ENCODE measurements at regions not wholly inside any gene's neighbourhood (a gene's known extent, or its start where the extent isn't known, plus 50 kb on each side); places are given as distances from the start of the nearest gene placed in this dataset.

GRCh38 chr6:67986694-67987232, 648.3 kb upstream of the ADGRB3 start:
- Histone ChIP-seq H3K27ac (no peak overlapping the region), H3K27me3 (replicated peaks) (no peaks in the 10 kb centered on the region), H3K36me3 (replicated peaks) (no peaks in the 10 kb centered on the region), H3K4me3 (ENCODE audit: low read depth, low read length) (no peak overlapping the region)
- no peak for DNase-seq
- TF ChIP-seq, protein P1, sequence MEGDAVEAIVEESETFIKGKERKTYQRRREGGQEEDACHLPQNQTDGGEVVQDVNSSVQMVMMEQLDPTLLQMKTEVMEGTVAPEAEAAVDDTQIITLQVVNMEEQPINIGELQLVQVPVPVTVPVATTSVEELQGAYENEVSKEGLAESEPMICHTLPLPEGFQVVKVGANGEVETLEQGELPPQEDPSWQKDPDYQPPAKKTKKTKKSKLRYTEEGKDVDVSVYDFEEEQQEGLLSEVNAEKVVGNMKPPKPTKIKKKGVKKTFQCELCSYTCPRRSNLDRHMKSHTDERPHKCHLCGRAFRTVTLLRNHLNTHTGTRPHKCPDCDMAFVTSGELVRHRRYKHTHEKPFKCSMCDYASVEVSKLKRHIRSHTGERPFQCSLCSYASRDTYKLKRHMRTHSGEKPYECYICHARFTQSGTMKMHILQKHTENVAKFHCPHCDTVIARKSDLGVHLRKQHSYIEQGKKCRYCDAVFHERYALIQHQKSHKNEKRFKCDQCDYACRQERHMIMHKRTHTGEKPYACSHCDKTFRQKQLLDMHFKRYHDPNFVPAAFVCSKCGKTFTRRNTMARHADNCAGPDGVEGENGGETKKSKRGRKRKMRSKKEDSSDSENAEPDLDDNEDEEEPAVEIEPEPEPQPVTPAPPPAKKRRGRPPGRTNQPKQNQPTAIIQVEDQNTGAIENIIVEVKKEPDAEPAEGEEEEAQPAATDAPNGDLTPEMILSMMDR (IDR thresholded peaks at IDR 0.05; ENCODE audit: low read depth, low read length, missing control alignments) = no peak
- in situ Hi-C loops (cut with HindIII; ENCODE audit: low pct_ligation_motif_present, low sequenced_read_pairs) = no loop called here

DNA sequence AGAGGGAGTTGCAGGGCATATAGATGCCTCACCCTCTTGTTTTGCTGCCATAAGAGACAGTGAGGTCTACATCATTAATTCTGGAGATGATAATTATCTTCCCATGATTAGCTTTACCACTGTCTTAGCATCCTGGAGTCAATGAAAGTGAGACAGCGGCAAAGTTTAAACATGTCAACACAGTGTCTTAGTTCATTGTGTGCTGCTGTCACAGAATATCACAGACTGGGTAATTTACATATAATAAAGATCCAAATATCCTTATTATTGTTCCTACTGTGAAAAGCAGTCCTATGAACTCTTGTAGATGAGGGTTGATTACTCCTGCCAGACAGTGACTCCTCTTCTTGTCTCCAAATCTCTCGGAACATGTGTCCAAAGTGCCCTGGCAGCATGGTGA, 658.6 kb upstream of the ADGRB3 start:
- Histone ChIP-seq H3K27ac (no peak overlapping the region), H3K27me3 (replicated peaks) (no peaks in the 10 kb centered on the region), H3K36me3 (replicated peaks) (no peaks in the 10 kb centered on the region), H3K4me3 (ENCODE audit: low read depth, low read length) (no peak overlapping the region)
- in situ Hi-C loops (cut with HindIII; ENCODE audit: low pct_ligation_motif_present, low sequenced_read_pairs) = no loop called here
- no peak for DNase-seq
- TF ChIP-seq, protein P1 (IDR thresholded peaks at IDR 0.05; ENCODE audit: low read depth, low read length, missing control alignments) = no peak

- Histone ChIP-seq H3K36me3 (replicated peaks) (no peaks in the 10 kb centered on the region), H3K27ac (no peak overlapping the region), H3K27me3 (replicated peaks) (no peaks in the 10 kb centered on the region), H3K4me3 (ENCODE audit: low read depth, low read length) (no peak overlapping the region)
- TF ChIP-seq, protein P1 (IDR thresholded peaks at IDR 0.05; ENCODE audit: low read depth, low read length, missing control alignments) = no peak
- no peak for DNase-seq
- in situ Hi-C loops (cut with HindIII; ENCODE audit: low pct_ligation_motif_present, low sequenced_read_pairs) = no loop called here
Observed at GRCh38 chr6:67974931-67975330, 660.2 kb upstream of the ADGRB3 start.

DNA sequence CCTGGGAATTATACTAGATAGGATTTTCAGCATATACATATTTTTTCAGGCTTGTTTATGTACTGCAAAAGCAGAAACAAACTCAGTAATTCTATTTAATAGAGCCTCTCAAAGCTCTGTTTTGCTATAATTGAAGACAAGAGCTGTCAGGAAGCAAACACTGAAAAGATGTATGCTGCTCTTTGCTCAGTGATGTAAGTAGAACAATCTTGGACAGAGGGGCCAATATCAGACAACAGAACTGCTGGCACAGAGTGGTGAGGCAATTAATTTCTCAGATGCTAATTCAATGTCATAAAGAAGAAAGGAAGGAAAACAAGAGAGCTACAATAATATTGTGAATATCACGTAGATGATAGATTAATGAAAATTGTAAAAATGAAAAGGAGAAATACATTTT, 663.3 kb upstream of the ADGRB3 start:
- in situ Hi-C loops (cut with HindIII; ENCODE audit: low pct_ligation_motif_present, low sequenced_read_pairs) = no loop called here
- no peak for DNase-seq
- Histone ChIP-seq H3K4me3 (ENCODE audit: low read depth, low read length) (no peak overlapping the region), H3K36me3 (replicated peaks) (no peaks in the 10 kb centered on the region), H3K27ac (no peak overlapping the region), H3K27me3 (replicated peaks) (no peaks in the 10 kb centered on the region)
- TF ChIP-seq, protein P1 (IDR thresholded peaks at IDR 0.05; ENCODE audit: low read depth, low read length, missing control alignments) = no peak

- Histone ChIP-seq H3K27ac (no peak overlapping the region), H3K4me3 (ENCODE audit: low read depth, low read length) (no peak overlapping the region), H3K27me3 (replicated peaks) (no peaks in the 10 kb centered on the region), H3K36me3 (replicated peaks) (no peaks in the 10 kb centered on the region)
- in situ Hi-C loops (cut with HindIII; ENCODE audit: low pct_ligation_motif_present, low sequenced_read_pairs) = no loop called here
- TF ChIP-seq, protein P1 (IDR thresholded peaks at IDR 0.05; ENCODE audit: low read depth, low read length, missing control alignments) = no peak
- no peak for DNase-seq
Observed at GRCh38 chr6:67966830-67967229, 668.3 kb upstream of the ADGRB3 start.

- H3K4me3 ChIP-seq (ENCODE audit: low read depth, low read length) = no peak overlapping the region
- TF ChIP-seq, protein P1 (IDR thresholded peaks at IDR 0.05; ENCODE audit: low read depth, low read length, missing control alignments) = no peak
- no peaks in the 10 kb centered on the region for H3K27me3 ChIP-seq (replicated peaks)
- in situ Hi-C loops (cut with HindIII; ENCODE audit: low pct_ligation_motif_present, low sequenced_read_pairs) = no loop called here
- DNase-seq = no peak
- no peaks in the 10 kb centered on the region for H3K36me3 ChIP-seq (replicated peaks)
- no peak overlapping the region for H3K27ac ChIP-seq
Observed at GRCh38 chr6:67956352-67956751, 678.7 kb upstream of the ADGRB3 start.

Measured in brain microvascular endothelial cell (primary cell).